Neutrophil (primary cell): ENCODE measurements at regions not wholly inside any gene's neighbourhood (a gene's known extent, or its start where the extent isn't known, plus 50 kb on each side); places are given as distances from the start of the nearest gene placed in this dataset.

ENCODE experiments used
- H3K27ac ChIP-seq: fragments of 200-600 bp; sonication (generic); 2 replicates; pipeline ENCODE4 v1.5.1; 2016; ENCODE audit warnings: mild to moderate bottlenecking, moderate library complexity
- H3K27me3 ChIP-seq: fragments of 200-600 bp; sonication (generic); 2 replicates; pipeline ENCODE4 v1.6.0; 2016; ENCODE audit warnings: mild to moderate bottlenecking
- H3K36me3 ChIP-seq: fragments of 200-600 bp; sonication (generic); 2 replicates; pipeline ENCODE4 v1.5.1; 2017
- H3K4me1 ChIP-seq, 2 experiments: fragments of 200-600 bp in 1 of 2; sonication (generic) in 1 of 2; 1 replicate in 1 of 2; 2 replicates in 1 of 2; pipeline versions ENCODE4 v1.5.1 to v1.6.1; 2013 to 2016; ENCODE audit warnings: low read depth in 1 of 2, low read length in 1 of 2, mild to moderate bottlenecking in 1 of 2, moderate library complexity in 1 of 2; ENCODE audit not compliant: control insufficient read depth in 1 of 2, insufficient read depth in 1 of 2
- H3K4me3 ChIP-seq, 2 experiments: fragments of 200-600 bp in 1 of 2; sonication (generic) in 1 of 2; 1 replicate in 1 of 2; 2 replicates in 1 of 2; pipeline ENCODE4 v1.5.1; 2013 to 2016; ENCODE audit warnings: low read depth in 1 of 2, low read length in 1 of 2, mild to moderate bottlenecking in 1 of 2, moderate library complexity in 1 of 2
- H3K9me3 ChIP-seq: fragments of 200-600 bp; sonication (generic); 2 replicates; pipeline ENCODE4 v1.5.1; 2016
- CTCF ChIP-seq: fragments of 200-600 bp; sonication (generic); IDR thresholded peaks from 2 replicates; pipeline ENCODE4 v1.5.1; 2016; ENCODE audit warnings: antibody characterized with exemption

DNA sequence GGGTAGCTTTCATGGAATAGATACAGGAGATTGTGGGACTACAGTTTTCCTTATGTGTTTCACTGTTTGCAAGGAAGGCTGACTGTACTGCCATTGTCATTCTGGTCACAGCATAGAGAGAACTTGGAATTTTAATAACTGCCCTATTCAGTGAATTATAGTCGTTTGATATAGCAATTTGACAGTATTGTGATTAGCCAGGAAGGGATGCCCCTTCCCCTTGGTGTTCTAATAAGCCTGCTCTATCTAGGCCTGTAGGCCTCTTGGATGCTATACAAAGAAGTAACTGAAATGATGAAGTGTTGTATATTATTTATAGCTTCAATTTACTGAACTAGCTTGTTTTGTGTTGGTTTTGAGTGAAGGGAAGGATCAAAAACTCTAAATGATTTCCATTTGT lies 528.6 kb upstream of the CDH2 start:
- H3K4me1 ChIP-seq: no peaks in the 10 kb centered on the region
- no peaks in the 10 kb centered on the region for H3K36me3 ChIP-seq
- TF ChIP-seq CTCF: no peak
- H3K4me3 ChIP-seq: no peak overlapping the region
- no peaks in the 10 kb centered on the region for H3K9me3 ChIP-seq
- no peaks in the 10 kb centered on the region for H3K27me3 ChIP-seq
- H3K27ac ChIP-seq: no peak overlapping the region

GRCh38 chr18:28692337-28692736 lies 515.4 kb upstream of the CDH2 start:
- no peak overlapping the region for H3K4me3 ChIP-seq
- H3K27ac ChIP-seq: no peak overlapping the region
- H3K9me3 ChIP-seq: no peaks in the 10 kb centered on the region
- no peaks in the 10 kb centered on the region for H3K4me1 ChIP-seq
- no peak for TF ChIP-seq CTCF
- H3K27me3 ChIP-seq: no peaks in the 10 kb centered on the region
- H3K36me3 ChIP-seq: no peaks in the 10 kb centered on the region

GRCh38 chr18:28691496-28691840 lies 514.5 kb upstream of the CDH2 start:
- Histone ChIP-seq H3K27ac (no peak overlapping the region), H3K4me3 (no peak overlapping the region), H3K36me3 (no peaks in the 10 kb centered on the region), H3K9me3 (no peaks in the 10 kb centered on the region), H3K4me1 (no peaks in the 10 kb centered on the region), H3K27me3 (no peaks in the 10 kb centered on the region)
- no peak for TF ChIP-seq CTCF

DNA sequence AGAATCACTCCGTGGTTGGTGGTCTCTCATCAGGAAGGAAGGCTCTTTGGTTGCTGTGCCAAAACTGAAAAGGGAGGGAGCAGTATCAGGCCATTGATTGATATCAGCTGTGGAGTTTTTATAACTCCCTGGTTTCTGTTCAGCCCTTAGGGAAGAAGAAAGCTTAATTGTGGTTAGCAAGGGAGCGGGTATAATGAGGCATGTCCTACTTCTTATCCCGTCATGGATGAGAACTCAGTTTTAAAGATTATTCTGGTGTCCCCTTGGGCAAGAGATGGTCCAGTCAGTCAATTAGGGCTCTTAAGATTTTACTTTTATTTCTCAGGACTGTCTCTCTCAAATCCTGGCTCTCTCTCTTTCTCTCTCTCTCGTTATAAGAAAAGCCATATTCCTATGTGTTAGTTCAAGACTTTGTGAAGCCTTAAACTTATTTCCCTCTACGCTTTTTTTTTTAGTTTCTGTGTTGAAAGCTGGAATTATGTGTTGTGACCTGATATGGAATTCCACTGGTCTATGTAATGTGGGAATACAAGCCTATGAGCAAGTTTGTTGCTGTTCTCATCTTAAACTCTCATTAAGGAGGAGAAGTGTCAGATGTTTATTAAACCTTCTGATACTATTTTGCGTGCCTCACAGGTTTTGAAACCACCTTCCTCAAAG lies 514.0 kb upstream of the CDH2 start:
- Histone ChIP-seq H3K27ac (no peak overlapping the region), H3K4me1 (no peaks in the 10 kb centered on the region), H3K9me3 (no peaks in the 10 kb centered on the region), H3K36me3 (no peaks in the 10 kb centered on the region), H3K27me3 (no peaks in the 10 kb centered on the region), H3K4me3 (no peak overlapping the region)
- no peak for TF ChIP-seq CTCF

GRCh38 chr18:28690100-28690499 lies 513.2 kb upstream of the CDH2 start:
- Histone ChIP-seq H3K9me3 (no peaks in the 10 kb centered on the region), H3K4me1 (no peaks in the 10 kb centered on the region), H3K4me3 (no peak overlapping the region), H3K27ac (no peak overlapping the region), H3K36me3 (no peaks in the 10 kb centered on the region), H3K27me3 (no peaks in the 10 kb centered on the region)
- no peak for TF ChIP-seq CTCF

- no peak for TF ChIP-seq CTCF
- Histone ChIP-seq H3K9me3 (no peaks in the 10 kb centered on the region), H3K27ac (no peak overlapping the region), H3K36me3 (no peaks in the 10 kb centered on the region), H3K27me3 (no peaks in the 10 kb centered on the region), H3K4me3 (no peak overlapping the region), H3K4me1 (no peaks in the 10 kb centered on the region)
Observed at GRCh38 chr18:28689588-28689987, 512.7 kb upstream of the CDH2 start.
